ENCODE measurements at regions not wholly inside any gene's neighbourhood (a gene's known extent, or its start where the extent isn't known, plus 50 kb on each side); places are given as distances from the start of the nearest gene placed in this dataset.

DNA sequence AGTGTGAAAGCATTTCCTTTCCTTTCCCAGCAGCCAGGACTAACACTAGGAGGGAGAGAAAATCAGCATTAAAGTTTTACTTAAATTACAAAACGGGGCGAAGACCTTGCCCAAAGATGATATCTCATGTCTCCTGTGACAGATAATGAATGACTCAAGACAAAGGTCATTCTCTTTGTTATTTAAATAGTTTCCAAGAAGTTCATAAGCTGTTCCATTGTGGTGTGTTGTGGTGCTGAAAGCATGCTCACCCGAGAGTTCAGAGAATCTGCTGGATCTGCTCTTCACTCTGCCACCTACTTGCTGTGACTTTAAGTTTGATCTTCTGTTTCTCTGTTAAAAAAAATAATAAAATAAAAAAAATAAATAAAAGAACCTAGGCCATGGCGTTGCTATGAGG is 265.9 kb upstream of the NR4A3 start:
- Mint-ChIP-seq H3K4me1 (no peaks in the 10 kb centered on the region), H3K36me3 (peaks cover 2% of the 10 kb centered on the region), H3K9me3 (ENCODE audit: low read depth) (peaks cover 5% of the 10 kb centered on the region), H3K4me3 (no peak overlapping the region), H3K27me3 (peaks cover 30% of the 10 kb centered on the region), H3K27ac (no peak overlapping the region)
- CTCF ChIA-PET = no interaction called here
- no peak for ATAC-seq
- no peak for DNase-seq

DNA sequence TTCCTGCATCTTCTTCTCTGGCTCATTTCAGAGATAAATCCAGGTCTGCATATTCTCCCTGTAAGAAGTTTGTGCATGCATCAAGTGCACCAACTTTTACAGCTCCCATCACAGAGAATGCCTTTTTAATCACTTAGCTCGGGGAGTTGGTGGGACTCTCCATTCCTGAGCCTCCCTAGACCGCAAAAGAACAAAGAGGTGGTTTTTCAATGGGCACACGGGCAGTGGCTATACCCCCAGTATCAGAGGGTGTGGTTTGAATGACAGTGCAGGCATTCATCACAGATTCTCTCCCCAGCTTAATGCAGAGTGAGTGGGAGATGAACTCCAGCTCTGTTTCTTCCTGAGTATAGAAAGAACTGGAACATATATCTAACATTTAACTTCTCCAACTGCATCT is 264.7 kb upstream of the NR4A3 start:
- peaks cover 3% of the 10 kb centered on the region for H3K9me3 Mint-ChIP-seq (ENCODE audit: low read depth)
- H3K27ac Mint-ChIP-seq = no peak overlapping the region
- H3K27me3 Mint-ChIP-seq = peaks cover 24% of the 10 kb centered on the region
- no peaks in the 10 kb centered on the region for H3K4me1 Mint-ChIP-seq
- no peak overlapping the region for H3K4me3 Mint-ChIP-seq
- peaks cover 2% of the 10 kb centered on the region for H3K36me3 Mint-ChIP-seq
- DNase-seq = no peak
- no peak for ATAC-seq
- CTCF ChIA-PET = no interaction called here

DNA sequence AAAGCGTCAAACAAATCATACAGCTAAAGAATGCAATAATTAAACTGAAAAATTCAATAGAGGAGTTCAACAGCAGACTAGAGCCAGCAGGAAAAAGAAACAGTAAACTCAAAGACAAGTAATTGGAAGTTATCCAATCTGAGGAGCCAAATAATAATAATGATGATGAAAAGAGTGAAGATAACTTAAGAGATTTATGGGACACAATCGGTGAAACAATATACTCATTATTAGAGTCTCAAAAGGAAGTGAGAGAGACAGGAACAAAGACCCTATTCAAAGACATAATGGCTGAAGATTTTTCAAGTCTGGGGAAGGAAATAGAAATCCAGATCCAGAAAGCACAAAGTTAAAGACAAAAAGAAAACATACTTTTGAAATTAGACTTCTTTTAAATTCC is 263.9 kb upstream of the NR4A3 start:
- Mint-ChIP-seq H3K4me3 (no peak overlapping the region), H3K9me3 (ENCODE audit: low read depth) (no peaks in the 10 kb centered on the region), H3K27ac (no peak overlapping the region), H3K4me1 (no peaks in the 10 kb centered on the region), H3K36me3 (peaks cover 2% of the 10 kb centered on the region), H3K27me3 (peaks cover 18% of the 10 kb centered on the region)
- CTCF ChIA-PET = no interaction called here
- ATAC-seq = no peak
- no peak for DNase-seq

DNA sequence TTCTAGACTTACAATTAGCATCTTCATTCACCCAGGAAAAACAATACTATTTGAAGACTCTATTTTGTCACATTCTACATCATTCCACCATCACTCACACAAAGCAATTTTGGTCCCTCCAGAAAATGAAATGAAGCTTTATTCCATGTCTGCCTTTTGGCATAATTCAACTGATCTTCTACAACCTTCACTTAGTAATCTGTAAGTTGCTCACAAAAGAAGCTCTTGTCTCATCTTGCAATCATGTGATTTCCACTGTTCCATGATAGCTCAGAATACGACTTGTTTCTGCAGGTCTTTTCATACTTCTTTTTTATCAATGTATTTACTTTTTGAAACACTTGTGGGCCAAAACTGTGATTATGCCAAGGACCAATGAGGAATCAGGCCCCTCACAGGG is 261.9 kb upstream of the NR4A3 start:
- H3K9me3 Mint-ChIP-seq (ENCODE audit: low read depth) = no peaks in the 10 kb centered on the region
- H3K36me3 Mint-ChIP-seq = peaks cover 2% of the 10 kb centered on the region
- DNase-seq (no peak), ATAC-seq (no peak)
- H3K4me1 Mint-ChIP-seq = no peaks in the 10 kb centered on the region
- H3K27ac Mint-ChIP-seq = no peak overlapping the region
- no peak overlapping the region for H3K4me3 Mint-ChIP-seq
- CTCF ChIA-PET = no interaction called here
- peaks cover 14% of the 10 kb centered on the region for H3K27me3 Mint-ChIP-seq

DNA sequence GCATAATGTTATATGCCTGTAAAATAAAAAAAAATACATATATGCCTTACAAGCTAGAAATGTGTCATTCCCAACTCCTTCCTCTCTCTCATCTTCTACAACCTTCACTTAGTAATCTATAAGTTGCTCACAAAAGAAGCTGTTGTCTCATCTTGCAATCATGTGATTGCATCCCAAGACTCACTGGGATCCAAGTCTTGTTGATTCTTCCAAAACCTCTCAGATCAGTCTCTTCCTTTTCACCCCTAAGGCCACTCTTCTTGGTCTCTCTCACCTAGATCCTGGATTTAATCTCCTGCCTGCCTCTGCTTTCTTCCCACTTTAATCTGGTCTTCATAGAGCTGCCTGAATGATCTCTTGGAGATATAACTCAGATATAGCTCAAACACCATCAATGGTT is 261.1 kb upstream of the NR4A3 start:
- ATAC-seq (no peak), DNase-seq (no peak)
- Mint-ChIP-seq H3K27ac (no peak overlapping the region), H3K27me3 (peaks cover 14% of the 10 kb centered on the region), H3K4me1 (no peaks in the 10 kb centered on the region), H3K9me3 (ENCODE audit: low read depth) (no peaks in the 10 kb centered on the region), H3K4me3 (no peak overlapping the region), H3K36me3 (peaks cover 2% of the 10 kb centered on the region)
- CTCF ChIA-PET = no interaction called here

DNA sequence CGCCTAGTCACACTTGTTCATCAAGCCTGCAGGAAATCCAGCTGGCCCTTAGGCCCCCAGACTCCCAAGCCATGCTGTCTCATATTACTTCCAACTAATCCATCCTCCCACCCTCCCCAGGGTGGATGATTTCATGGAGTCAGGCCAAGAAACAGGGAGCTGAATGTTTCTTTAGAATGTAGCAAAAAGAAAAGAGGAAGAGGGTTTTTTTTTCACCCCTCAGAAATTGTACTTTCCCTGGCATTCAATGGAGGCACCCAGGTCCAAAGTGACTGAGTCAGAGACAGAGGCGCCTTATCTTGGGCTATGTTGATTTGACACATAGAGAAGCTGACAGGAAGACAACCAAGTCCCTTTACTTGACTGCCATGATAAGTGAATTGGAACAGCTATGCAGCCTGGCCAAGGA is 260.2 kb upstream of the NR4A3 start:
- ATAC-seq = no peak
- Mint-ChIP-seq H3K27ac (no peak overlapping the region), H3K4me1 (no peaks in the 10 kb centered on the region), H3K36me3 (peaks cover 2% of the 10 kb centered on the region), H3K9me3 (ENCODE audit: low read depth) (no peaks in the 10 kb centered on the region), H3K4me3 (no peak overlapping the region), H3K27me3 (peaks cover 18% of the 10 kb centered on the region)
- no peak for DNase-seq
- CTCF ChIA-PET = no interaction called here

DNA sequence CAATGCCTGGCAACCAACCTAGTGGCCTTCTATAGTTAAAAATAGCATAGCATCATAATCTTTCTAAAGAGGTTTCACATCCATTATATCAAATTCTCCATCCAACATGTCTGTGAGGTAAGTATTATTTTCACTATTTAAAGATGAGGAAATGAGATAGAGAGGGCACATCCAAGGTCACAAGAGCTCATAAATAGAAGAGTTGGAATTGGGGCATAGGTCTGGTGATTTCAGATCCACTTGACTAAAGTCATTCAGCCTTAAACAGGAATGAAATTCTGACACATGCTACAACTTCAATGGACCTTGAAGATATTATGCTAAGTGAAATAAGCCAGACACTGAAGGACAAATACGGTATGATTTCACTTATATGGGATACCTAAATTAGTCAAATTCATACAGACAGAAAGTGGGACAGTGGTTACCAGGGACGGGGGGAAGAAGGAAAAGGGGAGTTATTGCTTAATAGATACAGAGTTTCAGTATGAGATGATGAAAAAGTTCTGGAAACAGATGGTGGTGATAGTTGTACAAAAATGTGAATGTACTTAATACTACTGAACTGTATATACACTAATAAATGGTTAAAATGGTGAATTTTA is 259.6 kb upstream of the NR4A3 start:
- H3K27me3 Mint-ChIP-seq = peaks cover 23% of the 10 kb centered on the region
- H3K4me3 Mint-ChIP-seq = no peak overlapping the region
- no peak overlapping the region for H3K27ac Mint-ChIP-seq
- H3K36me3 Mint-ChIP-seq = peaks cover 2% of the 10 kb centered on the region
- ATAC-seq (no peak), DNase-seq (no peak)
- CTCF ChIA-PET = no interaction called here
- no peaks in the 10 kb centered on the region for H3K9me3 Mint-ChIP-seq (ENCODE audit: low read depth)
- H3K4me1 Mint-ChIP-seq = no peaks in the 10 kb centered on the region

DNA sequence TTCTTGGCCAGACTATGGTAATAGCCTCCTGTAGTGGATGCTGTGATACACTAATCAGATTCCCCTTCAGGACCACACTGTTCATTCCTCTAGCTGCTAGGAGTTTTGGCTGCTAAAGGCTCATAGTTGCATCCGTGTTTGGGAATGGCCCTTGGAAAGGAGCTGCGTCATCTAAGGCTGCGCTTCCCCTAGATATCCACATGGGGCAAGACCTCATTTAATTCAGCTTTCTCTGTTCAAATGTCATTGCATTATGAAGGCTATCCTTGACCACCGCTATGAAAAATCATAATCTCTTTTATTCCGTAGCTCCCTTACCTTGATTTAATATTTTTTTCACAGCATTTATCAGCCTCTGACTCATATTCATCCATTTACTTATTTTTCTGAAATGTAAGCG is 258.3 kb upstream of the NR4A3 start:
- Mint-ChIP-seq H3K27me3 (peaks cover 21% of the 10 kb centered on the region), H3K27ac (no peak overlapping the region), H3K36me3 (no peaks in the 10 kb centered on the region), H3K9me3 (ENCODE audit: low read depth) (no peaks in the 10 kb centered on the region), H3K4me1 (no peaks in the 10 kb centered on the region), H3K4me3 (no peak overlapping the region)
- ATAC-seq (no peak), DNase-seq (no peak)
- CTCF ChIA-PET = no interaction called here

DNA sequence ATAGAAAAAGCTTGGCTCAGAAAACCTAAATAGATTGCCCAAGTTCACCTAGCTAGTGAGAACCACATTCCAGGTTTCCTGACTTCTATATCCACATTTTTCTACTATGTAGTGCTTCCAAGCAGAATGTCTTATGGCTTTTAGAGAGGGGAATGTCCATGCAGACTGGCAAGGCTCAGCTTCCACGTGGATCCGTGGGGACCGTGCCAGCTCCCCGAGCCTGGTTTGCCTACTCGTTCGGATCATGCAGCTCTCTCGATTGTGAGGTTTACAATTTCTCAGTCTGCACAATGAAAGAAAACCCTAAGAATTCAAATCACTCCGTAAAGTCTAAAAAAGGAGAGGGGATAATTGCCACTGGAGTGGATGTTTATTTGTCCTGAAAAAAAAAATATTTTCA is 256.5 kb upstream of the NR4A3 start:
- ATAC-seq = no peak
- Mint-ChIP-seq H3K27ac (no peak overlapping the region), H3K4me3 (no peak overlapping the region), H3K27me3 (peaks cover 27% of the 10 kb centered on the region), H3K36me3 (no peaks in the 10 kb centered on the region), H3K9me3 (ENCODE audit: low read depth) (no peaks in the 10 kb centered on the region), H3K4me1 (no peaks in the 10 kb centered on the region)
- CTCF ChIA-PET = no interaction called here
- no peak for DNase-seq

DNA sequence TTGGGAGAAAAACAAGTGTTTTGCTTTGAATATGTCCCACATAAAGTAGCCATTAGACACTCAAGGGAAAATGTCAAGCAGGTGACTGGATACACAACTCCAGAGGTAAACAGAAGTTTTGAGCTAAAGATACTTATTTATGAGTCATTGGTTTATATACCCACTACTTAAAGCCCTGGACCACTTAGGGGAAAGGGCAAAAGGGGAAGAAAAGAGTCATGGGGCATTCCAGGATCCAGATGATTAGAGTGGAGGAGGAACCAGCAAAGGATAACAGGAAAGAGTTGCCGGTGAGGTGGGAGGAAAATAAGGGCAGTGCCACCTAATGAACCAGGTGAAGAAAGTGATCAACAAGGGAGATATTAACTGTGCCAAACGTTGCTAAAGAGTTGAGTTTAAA is 254.2 kb upstream of the NR4A3 start:
- Mint-ChIP-seq H3K4me1 (peaks cover 2% of the 10 kb centered on the region), H3K9me3 (ENCODE audit: low read depth) (no peaks in the 10 kb centered on the region), H3K27ac (no peak overlapping the region), H3K36me3 (no peaks in the 10 kb centered on the region), H3K27me3 (peaks cover 36% of the 10 kb centered on the region), H3K4me3 (no peak overlapping the region)
- ATAC-seq = no peak
- CTCF ChIA-PET = no interaction called here
- no peak for DNase-seq

DNA sequence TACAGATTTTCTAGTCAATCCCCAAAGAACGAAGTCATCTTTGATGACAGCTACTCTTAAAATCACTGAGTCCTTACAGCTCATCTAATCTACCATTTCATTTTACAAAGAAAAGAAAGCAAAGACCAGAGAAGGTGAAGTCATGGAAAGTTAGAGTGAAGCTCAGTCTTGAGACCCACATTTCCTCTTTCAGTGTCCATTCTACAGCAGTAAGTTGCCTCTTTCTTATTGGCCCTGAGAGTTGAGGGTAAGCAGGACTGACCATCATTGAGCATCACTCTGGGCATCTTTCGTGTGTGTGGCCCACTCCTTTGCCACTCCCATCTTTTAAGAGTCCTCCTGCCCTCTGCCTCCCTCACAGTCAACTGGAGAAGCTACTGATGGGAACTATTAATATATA is 251.8 kb upstream of the NR4A3 start:
- Mint-ChIP-seq H3K36me3 (no peaks in the 10 kb centered on the region), H3K4me1 (peaks cover 2% of the 10 kb centered on the region), H3K27me3 (peaks cover 33% of the 10 kb centered on the region), H3K4me3 (no peak overlapping the region), H3K9me3 (ENCODE audit: low read depth) (no peaks in the 10 kb centered on the region), H3K27ac (no peak overlapping the region)
- DNase-seq (no peak), ATAC-seq (no peak)
- CTCF ChIA-PET = no interaction called here

DNA sequence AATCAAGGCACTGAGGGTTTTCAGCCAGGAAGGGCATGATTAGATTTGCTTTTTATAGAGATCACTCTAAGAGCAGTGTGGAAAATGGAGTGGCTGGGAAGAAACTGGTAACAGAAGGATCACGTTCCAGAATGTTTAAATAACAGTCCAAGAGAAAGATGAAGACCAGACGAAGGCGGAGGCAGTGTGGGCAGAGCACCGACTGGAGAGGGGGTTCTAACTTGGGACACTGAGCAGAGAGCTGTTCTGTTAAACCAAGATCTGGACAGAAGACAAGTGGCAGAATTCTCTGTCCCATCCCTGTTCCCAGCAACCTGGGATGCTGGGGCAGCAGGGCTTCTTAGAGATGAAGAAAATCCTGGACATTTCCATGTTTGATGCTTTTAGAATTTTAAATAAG is 249.1 kb upstream of the NR4A3 start:
- H3K4me1 Mint-ChIP-seq = peaks cover 2% of the 10 kb centered on the region
- CTCF ChIA-PET = interaction anchor here (0.8 kb wide), 1 partner anchor 18 kb away, joined by 4 read pairs; no protein-coding TSS in a partner anchor
- DNase-seq (no peak), ATAC-seq (no peak)
- no peaks in the 10 kb centered on the region for H3K9me3 Mint-ChIP-seq (ENCODE audit: low read depth)
- no peak overlapping the region for H3K4me3 Mint-ChIP-seq
- no peaks in the 10 kb centered on the region for H3K36me3 Mint-ChIP-seq
- peaks cover 20% of the 10 kb centered on the region for H3K27me3 Mint-ChIP-seq
- no peak overlapping the region for H3K27ac Mint-ChIP-seq

DNA sequence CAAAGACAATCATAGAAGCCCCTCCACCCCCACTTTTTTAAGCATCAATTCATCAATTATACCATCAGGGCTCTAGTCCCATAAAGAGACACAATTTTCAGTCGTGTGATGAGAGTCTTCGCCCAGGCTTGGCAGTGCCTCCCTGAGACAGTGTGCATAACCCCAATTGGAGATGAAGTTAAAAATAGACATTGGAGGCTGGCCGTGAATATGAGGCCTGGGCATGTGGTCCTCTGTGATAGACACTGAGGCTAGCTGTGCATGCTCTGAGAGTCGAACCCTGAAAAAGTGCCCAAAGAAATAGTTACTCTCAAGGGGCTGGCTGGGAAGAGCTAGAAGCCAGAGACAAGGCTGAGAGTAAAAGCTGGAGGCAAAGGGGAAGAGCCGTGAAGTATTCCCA is 248.6 kb upstream of the NR4A3 start:
- Mint-ChIP-seq H3K4me1 (peaks cover 2% of the 10 kb centered on the region), H3K4me3 (no peak overlapping the region), H3K27ac (no peak overlapping the region), H3K27me3 (peaks cover 19% of the 10 kb centered on the region), H3K36me3 (no peaks in the 10 kb centered on the region), H3K9me3 (ENCODE audit: low read depth) (no peaks in the 10 kb centered on the region)
- DNase-seq (no peak), ATAC-seq (no peak)
- CTCF ChIA-PET = no interaction called here

DNA sequence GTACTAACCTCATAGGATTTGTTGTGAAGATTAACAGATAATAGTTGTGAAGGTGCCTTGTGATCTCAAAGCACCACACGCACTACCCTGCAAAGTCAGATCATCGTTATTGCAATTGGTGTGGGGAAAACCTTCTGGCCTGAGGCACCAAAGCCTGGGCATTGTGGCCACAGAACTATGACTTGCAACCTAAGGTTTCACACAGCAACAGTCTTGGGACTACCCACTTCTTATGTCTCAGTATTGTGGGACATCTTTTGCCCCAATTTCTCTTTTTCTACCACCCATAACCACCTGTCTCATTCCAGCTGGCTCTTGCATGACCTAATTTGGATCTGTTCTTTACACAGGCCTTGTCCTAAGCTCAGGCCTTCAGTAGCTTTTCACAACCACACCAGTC is 247.8 kb upstream of the NR4A3 start:
- no peaks in the 10 kb centered on the region for H3K36me3 Mint-ChIP-seq
- H3K4me3 Mint-ChIP-seq = no peak overlapping the region
- DNase-seq (no peak), ATAC-seq (no peak)
- peaks cover 17% of the 10 kb centered on the region for H3K27me3 Mint-ChIP-seq
- CTCF ChIA-PET = no interaction called here
- H3K4me1 Mint-ChIP-seq = peaks cover 2% of the 10 kb centered on the region
- H3K9me3 Mint-ChIP-seq (ENCODE audit: low read depth) = no peaks in the 10 kb centered on the region
- no peak overlapping the region for H3K27ac Mint-ChIP-seq

DNA sequence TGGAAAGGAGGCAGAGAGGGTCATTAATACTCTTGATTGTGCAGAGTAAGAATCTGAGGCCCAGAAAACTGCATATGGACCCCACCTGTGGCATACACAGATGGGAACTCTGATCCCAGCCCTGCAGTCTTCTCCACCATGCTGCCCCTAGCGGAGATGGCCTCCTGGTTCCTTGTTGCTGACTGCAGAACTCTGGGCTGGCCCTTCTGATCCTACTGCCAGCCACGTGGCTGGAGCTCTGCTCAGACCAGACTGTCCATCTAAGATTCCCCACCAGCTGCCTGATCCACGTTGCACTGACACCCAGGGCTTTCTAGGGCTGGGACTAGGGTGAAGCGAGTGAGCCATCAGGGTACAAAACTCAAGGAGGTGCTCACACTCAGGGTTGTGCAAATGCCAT is 245.7 kb upstream of the NR4A3 start:
- H3K27ac Mint-ChIP-seq = no peak overlapping the region
- no peak overlapping the region for H3K4me3 Mint-ChIP-seq
- H3K27me3 Mint-ChIP-seq = peaks cover 3% of the 10 kb centered on the region
- H3K4me1 Mint-ChIP-seq = no peaks in the 10 kb centered on the region
- H3K9me3 Mint-ChIP-seq (ENCODE audit: low read depth) = no peaks in the 10 kb centered on the region
- no peaks in the 10 kb centered on the region for H3K36me3 Mint-ChIP-seq
- ATAC-seq (no peak), DNase-seq (no peak)
- CTCF ChIA-PET = no interaction called here

Measured in activated CD8-positive, alpha-beta memory T cell treated with anti-CD3 and anti-CD28 coated beads, Interleukin-2, amount 10 ng/mL, durations not matched to agents 7 days and 5 days (primary cell).